Caco-2 (cell line): ENCODE measurements at regions not wholly inside any gene's neighbourhood (a gene's known extent, or its start where the extent isn't known, plus 50 kb on each side); places are given as distances from the start of the nearest gene placed in this dataset.

Experiments
- BruUV-seq: library from RNA; stranded (reverse); fragments of 400-500 nt; replicated peaks from 2 replicates; lab custom pipeline; 2021; lab: Mats Ljungman, UMichigan
- CTCF ChIA-PET: fragments of 300-600 bp; sonication (Branson Sonifier 250); formaldehyde crosslinking; loops from one replicate; lab custom pipeline; 2022; ENCODE audit warnings: antibody characterized with exemption; lab: Charles Lee
- POLR2A ChIA-PET: fragments of 300-600 bp; sonication (Branson Sonifier 250); formaldehyde crosslinking; loops from one replicate; lab custom pipeline; 2022; ENCODE audit warnings: antibody characterized with exemption; lab: Charles Lee
- DNase-seq, 2 experiments: peaks; one replicate each; pipeline versions ENCODE4 v3.0.0 to v3.0.0-alpha.2; 2020 to 2022
- H3K27me3 ChIP-seq: replicated peaks from 2 replicates; pipeline ENCODE4 v1.6.0; 2011; ENCODE audit warnings: low read length; ENCODE audit not compliant: control insufficient read depth, insufficient read depth
- H3K36me3 ChIP-seq: 2 replicates; pipeline ENCODE4 v1.5.1; 2011; ENCODE audit warnings: low read length; ENCODE audit not compliant: control insufficient read depth, insufficient read depth
- H3K4me1 ChIP-seq: fragments of 250-450 bp; sonication (Bioruptor Pico); 2 replicates; pipeline ENCODE4 v1.5.1; 2020; ENCODE audit warnings: mild to moderate bottlenecking
- H3K4me3 ChIP-seq: 2 replicates; pipeline ENCODE4 v1.5.1; 2011; ENCODE audit warnings: low read depth, mild to moderate bottlenecking, control low read depth, low read length
- H3K9me3 ChIP-seq: fragments of 250-450 bp; sonication (Bioruptor Pico); 2 replicates; pipeline ENCODE4 v1.5.1; 2020; ENCODE audit warnings: mild to moderate bottlenecking, moderate library complexity
- H3K27ac Mint-ChIP-seq: one replicate; pipeline ENCODE4 v1.8.0; 2022; ENCODE audit warnings: mixed read lengths; ENCODE audit not compliant: unreplicated experiment
- H3K27me3 Mint-ChIP-seq: one replicate; pipeline ENCODE4 v1.8.0; 2022; ENCODE audit warnings: mixed read lengths; ENCODE audit not compliant: insufficient read depth, unreplicated experiment
- H3K36me3 Mint-ChIP-seq: one replicate; pipeline ENCODE4 v1.8.0; 2022; ENCODE audit warnings: mild to moderate bottlenecking, mixed read lengths; ENCODE audit not compliant: insufficient read depth, unreplicated experiment
- H3K4me1 Mint-ChIP-seq: one replicate; pipeline ENCODE4 v1.8.0; 2022; ENCODE audit warnings: low read depth, mixed read lengths; ENCODE audit not compliant: unreplicated experiment
- H3K4me3 Mint-ChIP-seq: one replicate; pipeline ENCODE4 v1.8.0; 2022; ENCODE audit warnings: mild to moderate bottlenecking, moderate library complexity, mixed read lengths; ENCODE audit not compliant: unreplicated experiment
- H3K9me3 Mint-ChIP-seq: one replicate; pipeline ENCODE4 v1.8.0; 2022; ENCODE audit warnings: mixed read lengths; ENCODE audit not compliant: unreplicated experiment
- CTCF ChIP-seq, 2 experiments: fragments of 200-600 bp in 1 of 2; IDR thresholded peaks; 1 replicate in 1 of 2; 2 replicates in 1 of 2; pipeline versions ENCODE4 v1.5.1 to v1.8.0; 2011 to 2022; ENCODE audit warnings: antibody characterized with exemption in 1 of 2, control low read depth in 1 of 2, inconsistent platforms in 1 of 2, low read depth in 1 of 2, low read length in 1 of 2, mild to moderate bottlenecking in 1 of 2, moderate library complexity in 1 of 2; ENCODE audit not compliant: insufficient read depth in 1 of 2, severe bottlenecking in 1 of 2, unreplicated experiment in 1 of 2
- intact Hi-C: fragments of 100-400 bp; cut with micrococcal nuclease; formaldehyde crosslinking; loops from one replicate; pipeline ENCODE4 v1.10.0; 2022; ENCODE audit not compliant: unreplicated experiment

- Mint-ChIP-seq H3K27me3 (peaks cover 18% of the 10 kb centered on the region), H3K27ac (no peak overlapping the region), H3K4me1 (no peaks in the 10 kb centered on the region), H3K4me3 (no peak overlapping the region), H3K36me3 (no peaks in the 10 kb centered on the region), H3K9me3 (no peaks in the 10 kb centered on the region)
- intact Hi-C loops, result no loop called here
- no peak for DNase-seq
- POLR2A ChIA-PET, result no interaction called here
- H3K27me3 ChIP-seq, result no peaks in the 10 kb centered on the region
- no peaks in the 10 kb centered on the region for H3K4me1 ChIP-seq
- H3K4me3 ChIP-seq, result no peak overlapping the region
- BruUV-seq, result no TSS peak
- H3K36me3 ChIP-seq, result no peaks in the 10 kb centered on the region
- H3K9me3 ChIP-seq, result no peaks in the 10 kb centered on the region
- CTCF ChIA-PET, result no interaction called here
- no peak for TF ChIP-seq CTCF (IDR thresholded peaks at IDR 0.05; ENCODE audit: insufficient read depth in 1 of 2, low read depth in 1 of 2, low read length in 1 of 2, severe bottlenecking in 1 of 2, unreplicated experiment in 1 of 2)
These were observed 388.5 kb upstream of the TNRC6C start for GRCh38 chr17:77569846-77570564.

GRCh38 chr17:77570565-77570898, 388.0 kb upstream of the TNRC6C start:
- CTCF ChIA-PET, result no interaction called here
- intact Hi-C loops, result no loop called here
- Mint-ChIP-seq H3K4me1 (no peaks in the 10 kb centered on the region), H3K9me3 (no peaks in the 10 kb centered on the region), H3K4me3 (no peak overlapping the region), H3K36me3 (no peaks in the 10 kb centered on the region), H3K27me3 (peaks cover 20% of the 10 kb centered on the region), H3K27ac (no peak overlapping the region)
- DNase-seq, result no peak
- POLR2A ChIA-PET, result no interaction called here
- TF ChIP-seq CTCF (IDR thresholded peaks at IDR 0.05; ENCODE audit: insufficient read depth in 1 of 2, low read depth in 1 of 2, low read length in 1 of 2, severe bottlenecking in 1 of 2, unreplicated experiment in 1 of 2), result no peak
- BruUV-seq, result no TSS peak
- no peaks in the 10 kb centered on the region for H3K9me3 ChIP-seq
- no peaks in the 10 kb centered on the region for H3K4me1 ChIP-seq
- no peak overlapping the region for H3K4me3 ChIP-seq
- no peaks in the 10 kb centered on the region for H3K36me3 ChIP-seq
- H3K27me3 ChIP-seq, result no peaks in the 10 kb centered on the region

GRCh38 chr17:77571155-77571981, 387.1 kb upstream of the TNRC6C start:
- H3K4me1 Mint-ChIP-seq, result no peaks in the 10 kb centered on the region
- intact Hi-C loops, result no loop called here
- no peak for TF ChIP-seq CTCF (IDR thresholded peaks at IDR 0.05; ENCODE audit: insufficient read depth in 1 of 2, low read depth in 1 of 2, low read length in 1 of 2, severe bottlenecking in 1 of 2, unreplicated experiment in 1 of 2)
- Histone ChIP-seq H3K36me3 (no peaks in the 10 kb centered on the region), H3K27me3 (no peaks in the 10 kb centered on the region), H3K9me3 (no peaks in the 10 kb centered on the region), H3K4me3 (no peak overlapping the region), H3K4me1 (no peaks in the 10 kb centered on the region)
- ChIA-PET POLR2A (no interaction called here), CTCF (no interaction called here)
- H3K4me3 Mint-ChIP-seq, result no peak overlapping the region
- H3K27ac Mint-ChIP-seq, result no peak overlapping the region
- no peaks in the 10 kb centered on the region for H3K36me3 Mint-ChIP-seq
- no peak for DNase-seq
- peaks cover 18% of the 10 kb centered on the region for H3K27me3 Mint-ChIP-seq
- H3K9me3 Mint-ChIP-seq, result no peaks in the 10 kb centered on the region
- no TSS peak for BruUV-seq
